ENCODE measurements at regions not wholly inside any gene's neighbourhood (a gene's known extent, or its start where the extent isn't known, plus 50 kb on each side); places are given as distances from the start of the nearest gene placed in this dataset.
A peak's percentile ranks its signal among the peaks of the same experiment; 100 is the strongest.
"Not testable (repeated sequence)": the region's sequence is repeated elsewhere in the genome, so short reads cannot be mapped to it uniquely, and the experiment has no call there.

GRCh38 chr2:200102971-200103370, 147.6 kb downstream of the MAIP1 start:
- DNase-seq (ENCODE audit: low read depth), result no peak

GRCh38 chr2:200104015-200104414, 148.6 kb downstream of the MAIP1 start:
- peak; percentile 80 for DNase-seq (ENCODE audit: low read depth)

- no peak for DNase-seq (ENCODE audit: low read depth)
Measured at GRCh38 chr2:200107514-200108217, 152.3 kb downstream of the MAIP1 start.

- no peak for DNase-seq (ENCODE audit: low read depth)
Measured at GRCh38 chr2:200109421-200109820, 154.0 kb downstream of the MAIP1 start.

GRCh38 chr2:200110381-200110780, 155.0 kb downstream of the MAIP1 start:
- DNase-seq (ENCODE audit: low read depth), result no peak

- DNase-seq (ENCODE audit: low read depth), result not testable (repeated sequence)
Measured at GRCh38 chr2:200113016-200113799, 157.8 kb downstream of the MAIP1 start.

- no peak for DNase-seq (ENCODE audit: low read depth)
Measured at GRCh38 chr2:200119236-200119635, 163.9 kb downstream of the MAIP1 start.

- peak; percentile 10 for DNase-seq (ENCODE audit: low read depth)
Measured at GRCh38 chr2:200121931-200122330, 166.5 kb downstream of the MAIP1 start.

GRCh38 chr2:200122683-200123082, 167.3 kb downstream of the MAIP1 start:
- DNase-seq (ENCODE audit: low read depth), result no peak

- not testable (repeated sequence) for DNase-seq (ENCODE audit: low read depth)
Measured at GRCh38 chr2:200124665-200125368, 169.4 kb downstream of the MAIP1 start.

- no peak for DNase-seq (ENCODE audit: low read depth)
Measured at GRCh38 chr2:200125444-200126284, 170.3 kb downstream of the MAIP1 start.

GRCh38 chr2:200126285-200126670, 170.9 kb downstream of the MAIP1 start:
- not testable (repeated sequence) for DNase-seq (ENCODE audit: low read depth)

GRCh38 chr2:200126680-200127079, 171.3 kb downstream of the MAIP1 start:
- not testable (repeated sequence) for DNase-seq (ENCODE audit: low read depth)

- no peak for DNase-seq (ENCODE audit: low read depth)
Measured at GRCh38 chr2:200127848-200128247, 172.5 kb downstream of the MAIP1 start.

- DNase-seq (ENCODE audit: low read depth), result no peak
Measured at GRCh38 chr2:200128296-200128695, 172.9 kb downstream of the MAIP1 start.

GRCh38 chr2:200129721-200130462, 174.5 kb downstream of the MAIP1 start:
- DNase-seq (ENCODE audit: low read depth), result no peak

GRCh38 chr2:200130762-200131166, 175.4 kb downstream of the MAIP1 start:
- DNase-seq (ENCODE audit: low read depth), result peak; percentile 10

GRCh38 chr2:200131307-200131706, 175.2 kb upstream of the SPATS2L start:
- no peak for DNase-seq (ENCODE audit: low read depth)

GRCh38 chr2:200135082-200135481, 171.4 kb upstream of the SPATS2L start:
- no peak for DNase-seq (ENCODE audit: low read depth)

- no peak for DNase-seq (ENCODE audit: low read depth)
Measured at GRCh38 chr2:200136655-200137054, 169.8 kb upstream of the SPATS2L start.

GRCh38 chr2:200137271-200137670, 169.2 kb upstream of the SPATS2L start:
- no peak for DNase-seq (ENCODE audit: low read depth)

All from ELR (cell line).